ENCODE measurements at regions not wholly inside any gene's neighbourhood (a gene's known extent, or its start where the extent isn't known, plus 50 kb on each side); places are given as distances from the start of the nearest gene placed in this dataset.

DNA sequence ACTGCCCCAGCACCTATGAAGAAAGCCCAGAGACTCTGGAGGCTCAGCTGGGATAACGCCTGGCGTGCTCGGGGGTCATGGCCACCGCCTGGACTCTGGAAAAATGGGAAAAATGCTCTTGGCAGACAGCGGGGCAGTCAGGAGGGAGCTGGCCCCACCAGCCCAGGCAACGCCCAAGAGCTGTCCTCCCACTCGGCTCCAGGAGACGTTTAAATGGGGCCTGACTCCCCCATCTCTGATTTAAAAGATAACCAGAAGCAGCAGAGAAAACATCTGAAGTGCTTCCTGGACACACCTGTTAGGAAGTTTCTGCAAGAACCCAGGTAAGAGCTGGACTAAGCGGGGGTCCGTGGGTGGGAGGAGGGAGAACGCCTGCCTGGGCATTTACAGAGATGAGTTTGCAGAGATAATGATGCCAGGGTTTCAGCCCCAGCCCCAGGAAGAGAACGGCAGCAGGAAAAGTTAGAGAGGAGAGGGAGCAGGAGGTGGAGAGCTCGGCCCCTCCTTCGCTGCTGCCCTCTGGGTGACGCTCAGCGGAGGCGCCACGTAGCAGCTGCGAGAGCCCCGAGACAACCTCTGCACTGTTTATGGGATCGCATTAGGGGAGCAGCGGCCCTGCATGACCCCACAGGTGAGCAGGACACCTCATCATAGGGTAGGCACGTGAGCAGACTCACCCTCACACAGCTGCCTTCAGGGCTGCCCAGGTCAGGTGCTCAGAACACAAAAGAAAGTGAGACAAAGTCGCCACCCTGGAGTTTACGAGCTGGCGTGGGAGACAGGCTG is 83.5 kb upstream of the INSIG1 start:
- DNase-seq (ENCODE audit: low read depth): no peak

DNA sequence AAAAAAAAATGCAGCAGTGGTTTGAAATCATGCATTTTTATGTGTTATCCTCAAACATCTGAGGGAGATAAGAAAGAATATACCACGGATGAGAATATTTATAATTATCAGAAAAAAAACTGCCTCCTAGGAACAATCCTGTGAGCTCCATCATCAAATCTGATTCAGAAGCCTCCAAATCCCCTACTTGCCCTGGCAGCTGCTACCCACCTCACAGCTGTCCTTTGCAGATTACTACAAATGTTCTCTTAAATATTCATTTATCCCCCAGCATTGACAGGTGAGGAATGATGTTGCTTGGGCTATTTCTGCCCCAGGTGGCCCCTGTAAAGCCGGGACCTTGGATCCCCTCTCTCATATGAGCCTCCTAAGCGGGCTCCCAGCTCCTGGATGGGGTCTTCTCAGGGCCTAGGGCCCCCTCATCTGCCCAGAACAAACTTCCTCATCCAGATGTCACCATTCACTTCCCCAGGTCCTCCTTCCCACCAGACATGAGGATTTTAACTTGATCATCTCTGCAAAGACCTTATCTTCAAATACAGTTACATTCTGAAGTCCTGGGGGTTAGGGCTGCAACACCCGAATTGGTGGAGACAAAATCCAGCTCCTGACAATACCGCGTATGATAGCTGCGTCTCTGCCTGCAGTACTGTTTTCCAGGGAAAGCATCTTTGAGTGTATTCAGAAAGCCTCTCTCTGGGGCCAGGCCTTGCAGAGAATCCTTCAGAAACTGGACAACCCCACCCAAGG is 81.9 kb upstream of the INSIG1 start:
- DNase-seq (ENCODE audit: low read depth): no peak

DNA sequence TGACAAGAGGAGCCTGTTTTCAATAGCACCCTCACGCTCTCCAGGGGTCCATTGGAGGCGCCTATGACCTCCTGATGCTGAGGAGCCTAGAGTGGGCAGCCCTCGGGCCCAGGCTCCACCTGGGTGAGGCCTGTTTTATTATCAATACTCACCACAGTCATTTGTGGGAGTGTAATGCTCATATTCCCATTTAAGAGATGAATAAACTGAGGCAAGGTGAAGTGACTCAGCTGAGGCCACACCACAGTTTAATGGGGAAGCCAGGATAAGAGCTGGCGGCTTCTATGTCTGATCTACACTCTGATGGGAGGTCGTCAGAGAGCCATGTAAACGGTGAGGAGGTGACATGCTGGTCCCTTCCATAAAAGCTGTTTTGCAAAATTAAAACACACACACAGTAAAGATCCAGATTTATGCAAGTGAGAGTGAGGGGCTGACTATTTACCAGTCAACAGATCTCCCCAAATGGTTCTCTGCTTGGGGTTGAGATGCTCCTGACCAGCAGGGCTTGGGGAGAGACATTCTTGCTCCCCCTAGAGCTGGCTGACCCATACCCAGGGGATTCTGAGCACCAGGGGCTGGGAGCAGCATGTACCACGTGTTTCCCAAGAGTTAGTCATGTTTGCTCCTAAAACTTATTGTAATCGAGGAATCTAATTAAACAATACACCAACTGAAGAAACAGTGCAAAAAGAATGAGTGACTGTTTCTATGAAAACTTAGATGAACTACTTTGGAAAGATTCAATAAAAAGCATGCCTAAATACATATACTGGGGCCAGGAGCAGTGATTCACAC is 81.0 kb upstream of the INSIG1 start:
- peak; percentile 36 for DNase-seq (ENCODE audit: low read depth)

DNA sequence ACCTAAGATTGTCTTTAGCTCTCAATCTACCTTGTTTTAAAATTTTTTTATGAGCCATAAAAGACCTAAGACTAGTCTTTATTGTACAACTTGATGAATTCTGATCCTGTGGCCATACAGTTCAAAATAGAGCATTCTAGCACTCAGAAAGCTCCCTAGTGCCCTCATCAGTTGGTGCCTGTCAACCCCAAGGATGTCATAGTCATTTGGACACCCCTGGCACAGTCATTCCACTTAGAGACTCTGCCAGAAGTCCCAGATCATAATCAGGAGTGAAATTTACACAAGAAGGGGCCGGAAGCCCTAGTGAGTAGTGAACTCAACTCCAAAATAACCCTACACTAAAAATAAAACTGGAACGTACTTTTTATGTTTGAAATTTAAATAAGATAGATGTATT is 80.0 kb upstream of the INSIG1 start:
- DNase-seq (ENCODE audit: low read depth): no peak

DNA sequence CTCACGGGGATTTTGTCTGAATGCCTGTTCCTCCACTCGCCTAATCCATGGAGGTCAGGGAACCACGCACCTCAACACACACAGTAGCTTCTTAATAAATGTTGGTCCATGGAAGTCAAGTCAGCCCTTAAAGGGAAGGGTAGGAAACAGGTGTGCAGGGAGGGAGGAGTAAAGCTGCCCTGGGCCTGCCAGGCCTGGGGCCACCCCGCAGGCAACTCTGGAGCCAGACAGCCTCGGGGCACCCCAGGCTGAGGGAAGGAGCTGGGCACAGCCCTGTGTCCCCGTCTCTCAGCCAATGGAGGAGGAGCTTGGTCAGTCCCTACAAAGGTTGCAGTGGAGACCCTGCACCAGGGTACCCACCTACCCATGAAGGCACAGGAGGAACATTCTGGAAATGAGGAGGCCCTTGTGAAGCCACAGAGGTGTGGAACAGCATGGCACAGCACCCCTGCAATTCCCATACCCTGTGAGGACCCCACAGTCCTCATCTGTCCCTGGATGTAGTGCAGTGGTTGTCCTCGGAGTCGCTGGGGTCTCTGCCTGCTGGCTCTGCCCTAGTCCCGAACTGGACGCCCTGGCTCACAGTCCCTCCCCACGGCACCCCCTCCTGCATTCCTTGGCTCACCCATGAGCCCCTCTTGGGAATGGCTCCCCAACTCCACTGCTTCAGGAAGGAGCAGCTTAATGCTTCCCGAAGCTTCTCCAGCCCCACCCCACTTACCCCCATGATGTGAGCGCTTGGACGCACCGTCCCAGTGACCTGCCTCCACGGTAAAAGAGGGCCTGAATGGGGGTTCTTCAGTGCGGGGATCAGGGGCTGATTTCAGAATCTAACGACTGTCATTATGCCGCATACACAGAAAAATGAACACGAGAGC is 79.2 kb upstream of the INSIG1 start:
- DNase-seq (ENCODE audit: low read depth): no peak

DNA sequence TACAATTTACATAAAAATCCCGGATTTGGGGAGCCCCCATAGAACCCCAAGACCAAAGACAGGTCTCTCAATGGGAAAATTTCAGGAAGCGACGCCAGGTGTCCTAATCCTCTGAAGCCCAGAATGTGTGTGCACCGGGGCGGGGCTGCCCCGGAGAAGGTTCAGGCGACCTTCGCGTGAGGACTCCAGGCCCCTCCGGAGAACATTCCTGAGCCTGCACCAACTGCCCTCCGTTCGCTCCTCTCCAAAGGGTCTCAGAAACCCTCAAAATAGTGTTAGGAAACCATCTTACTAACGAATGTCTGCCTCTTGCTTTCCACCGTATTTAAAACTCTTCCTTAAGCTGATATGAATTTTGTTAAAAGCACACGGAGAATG is 78.5 kb upstream of the INSIG1 start:
- no peak for DNase-seq (ENCODE audit: low read depth)

DNA sequence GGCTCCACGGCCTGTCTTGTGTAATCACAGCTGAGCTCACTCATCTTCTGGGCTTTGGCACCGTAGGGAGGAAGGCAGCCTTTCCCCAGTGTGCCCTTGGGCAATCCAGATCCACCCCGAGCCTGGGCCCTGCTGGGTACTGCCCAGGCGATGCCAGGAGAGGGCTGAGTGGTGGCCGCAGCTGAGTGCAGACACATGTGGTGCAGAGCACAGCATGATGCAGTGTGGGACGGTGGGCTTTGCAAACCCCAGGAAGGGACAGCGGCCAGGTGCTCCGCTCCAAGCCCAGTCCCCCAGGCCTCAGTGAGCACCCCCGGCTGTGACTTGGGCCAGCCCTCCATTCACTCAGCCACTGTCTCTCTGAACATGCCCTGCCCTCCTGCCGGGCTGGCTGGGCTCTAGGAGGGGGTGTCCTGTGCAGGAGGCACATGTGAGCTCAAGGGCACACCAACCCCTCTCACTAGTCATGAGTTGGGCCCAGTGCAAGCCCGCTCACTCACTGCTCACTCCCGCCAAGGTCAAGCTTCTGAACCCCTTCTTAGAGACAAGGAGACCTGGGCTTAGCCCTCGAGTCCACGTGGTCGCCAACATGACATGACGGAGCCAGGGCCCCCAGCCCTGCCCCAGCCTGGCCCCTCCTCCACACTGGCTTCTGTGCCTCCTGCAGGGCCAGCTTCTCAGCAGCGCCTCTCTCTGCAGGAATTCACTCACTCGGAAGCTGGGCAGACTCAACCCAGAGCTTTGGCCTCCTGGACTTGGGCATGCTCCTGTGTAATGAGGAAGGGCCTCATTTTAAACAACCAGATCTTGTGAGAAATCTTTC is 77.5 kb upstream of the INSIG1 start:
- DNase-seq (ENCODE audit: low read depth): no peak

DNA sequence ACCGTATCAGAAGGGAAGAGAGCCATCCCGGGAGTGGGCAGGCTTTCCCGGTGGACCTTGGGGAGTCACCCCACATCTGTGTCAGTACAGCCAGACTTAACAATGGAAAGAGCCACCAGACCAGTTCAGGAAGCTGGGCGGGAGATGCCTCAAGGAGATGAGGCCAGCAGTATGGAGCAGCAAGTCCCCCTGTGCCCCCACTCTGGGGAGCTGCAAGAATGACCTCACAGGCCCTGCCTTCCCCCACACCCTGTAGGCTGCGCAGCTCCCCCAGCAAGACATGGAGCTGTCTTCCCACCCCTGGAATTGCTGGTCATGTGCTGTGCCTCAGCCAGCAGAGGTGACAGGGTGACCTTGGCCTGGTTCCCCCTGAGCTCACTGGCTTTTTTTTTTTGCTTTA is 76.8 kb upstream of the INSIG1 start:
- DNase-seq (ENCODE audit: low read depth): no peak

DNA sequence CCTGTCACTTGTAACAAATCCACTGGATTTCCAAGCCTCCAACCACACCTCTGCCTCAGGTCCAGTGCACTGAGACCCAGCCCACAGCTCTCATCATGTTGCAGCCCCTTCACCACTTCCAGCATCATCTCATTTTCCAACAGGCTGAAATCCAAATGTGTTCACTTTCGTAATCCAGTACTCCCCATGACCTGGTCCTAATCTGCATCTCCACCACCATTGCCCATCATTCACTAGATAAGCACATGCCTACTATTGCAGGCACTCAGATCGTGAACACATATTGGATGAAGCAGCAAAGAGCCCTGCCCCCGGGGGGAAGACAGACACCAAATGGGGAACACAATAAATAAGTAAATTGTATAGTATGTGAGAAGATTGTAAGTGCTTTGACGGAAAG is 76.1 kb upstream of the INSIG1 start:
- DNase-seq (ENCODE audit: low read depth): no peak

DNA sequence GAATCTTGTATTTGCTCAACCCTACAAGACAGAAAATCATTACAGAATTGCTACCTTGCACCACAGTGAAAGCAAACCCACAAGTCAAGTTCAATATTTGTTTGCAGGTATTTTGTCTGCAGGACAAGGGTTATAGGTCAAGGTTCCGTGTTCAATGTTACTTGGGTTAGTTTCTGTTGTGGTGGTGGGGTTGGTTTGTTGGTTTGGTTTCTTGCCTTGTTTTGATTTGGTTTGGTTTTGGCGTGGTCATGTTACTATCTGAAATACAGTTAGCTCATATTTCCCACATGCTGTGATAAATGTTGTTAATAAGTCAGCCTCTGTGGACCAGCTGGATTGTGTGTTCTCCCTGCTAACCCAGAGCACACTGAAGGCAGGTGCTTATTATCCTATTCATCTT is 75.6 kb upstream of the INSIG1 start:
- no peak for DNase-seq (ENCODE audit: low read depth)

DNA sequence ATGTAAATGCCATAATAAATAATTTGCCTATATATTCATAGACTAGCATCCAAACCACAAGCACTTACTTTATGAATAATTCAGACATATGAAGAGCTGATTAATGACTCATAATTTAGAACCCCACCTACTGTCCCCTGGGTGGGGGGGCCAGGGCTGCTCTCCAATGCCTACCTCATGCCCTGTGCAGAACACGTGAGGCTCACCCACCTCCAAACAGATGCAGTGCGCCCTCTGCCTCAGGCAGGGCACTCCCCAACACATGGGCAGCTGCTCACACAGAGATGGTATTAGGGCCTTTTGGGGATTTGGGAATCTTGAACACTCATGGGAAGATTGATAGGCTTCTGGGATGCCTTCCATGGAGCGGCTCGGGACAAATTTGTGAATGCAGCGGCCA is 75.1 kb upstream of the INSIG1 start:
- no peak for DNase-seq (ENCODE audit: low read depth)

DNA sequence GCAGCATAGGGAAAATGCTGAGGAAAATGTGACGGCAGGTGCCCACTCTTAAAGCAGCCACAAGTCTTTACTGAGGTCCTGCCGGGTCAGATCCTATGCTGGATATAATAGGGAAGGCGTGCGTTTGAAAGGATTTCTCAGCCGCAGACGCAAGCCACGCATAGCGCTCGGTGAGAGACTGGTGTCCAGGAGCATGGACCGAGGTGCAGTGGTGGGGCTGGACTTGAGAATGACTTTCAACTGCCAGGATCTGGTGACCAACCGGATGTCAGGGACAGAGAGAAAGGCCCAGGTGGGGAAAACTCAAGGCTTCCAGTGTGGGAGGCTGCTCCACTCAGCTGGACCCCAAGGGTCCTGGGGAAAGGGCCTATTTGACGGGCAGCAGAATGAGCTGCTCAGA is 74.7 kb upstream of the INSIG1 start:
- no peak for DNase-seq (ENCODE audit: low read depth)

DNA sequence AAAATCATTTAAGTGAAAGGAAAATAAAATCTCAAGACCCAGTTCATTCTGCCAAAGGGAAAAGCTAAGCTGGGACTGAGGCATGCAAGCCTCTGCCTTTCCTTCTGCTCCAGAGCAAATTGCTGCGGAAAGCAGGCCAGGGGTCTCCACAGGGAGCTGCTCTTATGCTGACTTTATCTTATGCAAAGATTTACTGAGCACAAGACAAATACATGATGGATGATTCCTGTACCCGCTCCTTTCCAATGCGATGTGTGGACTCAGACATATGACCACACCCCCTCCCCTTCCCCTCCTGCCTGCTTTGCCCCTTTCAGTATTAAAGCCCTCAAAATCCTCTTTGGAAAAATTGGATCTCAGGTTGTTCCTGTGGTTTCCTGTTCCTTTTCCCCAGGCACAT is 74.2 kb upstream of the INSIG1 start:
- no peak for DNase-seq (ENCODE audit: low read depth)

DNA sequence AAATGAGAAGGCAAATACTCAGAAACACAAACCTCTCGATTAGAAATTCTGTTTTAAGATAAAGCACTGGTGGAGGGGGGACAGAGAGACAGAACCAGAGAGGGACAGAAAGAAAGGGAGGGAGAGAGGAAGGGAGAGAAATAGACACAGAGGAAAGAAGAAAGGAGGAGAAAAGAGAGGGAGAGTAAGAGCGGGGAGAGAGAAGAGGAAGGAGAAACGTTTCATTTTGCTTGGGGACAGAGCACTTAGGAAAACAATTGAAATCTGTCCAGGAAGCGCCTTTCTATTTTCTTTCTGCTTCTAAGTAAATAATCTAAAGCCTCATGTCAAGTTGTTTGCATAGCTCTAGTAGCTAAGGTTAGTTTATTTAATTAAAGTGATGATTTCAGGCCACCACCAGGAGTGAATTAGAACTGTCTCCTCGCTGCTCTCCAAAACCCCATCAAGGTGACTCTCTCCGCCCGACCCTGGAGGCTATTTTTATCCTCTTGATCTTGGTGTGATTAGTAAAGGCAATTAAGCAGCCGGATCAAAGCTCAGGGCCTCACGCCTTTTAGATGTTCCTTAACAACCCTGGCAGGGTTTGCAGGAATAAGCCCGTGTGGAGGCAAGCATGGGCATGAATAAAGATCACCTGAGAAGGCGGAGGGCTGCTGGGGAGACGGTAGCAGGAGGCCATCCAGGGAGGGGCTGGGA is 73.4 kb upstream of the INSIG1 start:
- no peak for DNase-seq (ENCODE audit: low read depth)

DNA sequence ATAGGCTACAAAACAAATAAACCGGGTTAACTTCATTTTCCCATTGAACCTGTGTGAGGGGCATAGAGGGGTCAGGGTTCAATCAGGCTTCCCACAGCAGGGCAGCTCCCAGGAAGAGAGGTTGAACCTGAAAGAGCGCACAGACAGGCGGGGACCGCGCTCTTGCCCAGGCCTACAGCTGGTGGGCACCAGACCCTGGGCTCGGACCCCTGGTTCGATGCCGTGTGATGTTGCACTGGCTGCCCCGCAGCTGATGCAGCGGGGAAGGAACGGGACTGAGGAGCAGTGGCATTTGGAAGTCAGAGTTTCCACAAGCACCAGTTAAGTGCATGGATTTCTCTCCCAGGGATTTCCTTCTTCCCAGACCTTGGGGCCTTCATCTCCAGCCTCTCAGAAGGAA is 72.6 kb upstream of the INSIG1 start:
- DNase-seq (ENCODE audit: low read depth): no peak

DNA sequence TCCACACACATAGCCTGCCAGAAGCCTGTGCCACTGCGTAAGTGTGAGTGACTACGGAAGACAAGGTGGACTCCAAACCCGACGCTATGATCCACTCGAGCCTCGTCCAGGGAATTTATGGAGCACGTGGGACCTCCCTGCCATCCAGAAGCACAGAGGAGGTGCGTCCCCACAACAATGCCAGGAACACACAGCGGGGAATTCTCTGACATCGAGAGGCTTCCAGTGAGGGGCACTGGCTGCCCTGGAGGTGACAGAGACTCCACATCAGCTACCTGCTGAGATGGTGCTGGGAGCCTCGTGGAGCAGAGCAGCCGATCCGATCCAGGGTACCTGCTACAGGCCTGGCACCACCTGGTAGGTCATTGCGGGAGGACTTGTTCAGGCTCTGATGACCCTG is 72.2 kb upstream of the INSIG1 start:
- no peak for DNase-seq (ENCODE audit: low read depth)

DNA sequence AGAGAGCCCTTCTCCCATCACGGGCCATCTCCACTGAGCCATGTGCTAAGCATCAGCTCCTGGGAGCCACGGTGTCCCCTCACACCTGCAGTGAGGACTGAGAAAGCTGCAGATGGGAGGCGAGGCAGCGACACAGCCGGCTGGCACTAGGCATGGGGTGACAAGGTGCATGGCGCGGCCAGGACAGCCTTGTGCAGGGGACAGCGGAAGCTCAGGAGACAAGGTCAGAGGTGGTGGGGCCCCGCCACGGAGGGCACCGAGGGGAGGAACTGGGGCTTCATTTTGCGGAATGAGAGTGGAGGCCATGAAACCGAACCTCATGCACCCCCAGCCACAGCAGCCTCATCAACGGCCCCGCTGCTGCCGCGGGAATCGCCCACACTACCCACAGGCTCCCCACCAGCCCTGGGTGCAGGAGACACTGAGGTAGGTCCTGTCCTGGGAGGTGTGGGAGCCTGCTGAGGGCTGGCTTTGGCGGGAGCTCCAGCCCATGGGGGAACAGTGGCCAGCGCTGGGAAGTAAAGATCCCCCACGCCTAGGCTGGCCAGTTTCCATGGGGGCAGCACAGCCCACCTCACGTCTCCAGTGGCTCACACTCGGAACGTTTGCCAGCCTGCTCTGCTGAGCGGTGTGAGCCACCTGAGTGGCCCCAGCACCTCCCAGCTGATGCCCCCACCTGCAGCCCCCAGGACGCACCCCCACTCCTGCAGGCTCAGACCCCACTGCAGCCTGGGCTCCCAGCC is 71.2 kb upstream of the INSIG1 start:
- no peak for DNase-seq (ENCODE audit: low read depth)

DNA sequence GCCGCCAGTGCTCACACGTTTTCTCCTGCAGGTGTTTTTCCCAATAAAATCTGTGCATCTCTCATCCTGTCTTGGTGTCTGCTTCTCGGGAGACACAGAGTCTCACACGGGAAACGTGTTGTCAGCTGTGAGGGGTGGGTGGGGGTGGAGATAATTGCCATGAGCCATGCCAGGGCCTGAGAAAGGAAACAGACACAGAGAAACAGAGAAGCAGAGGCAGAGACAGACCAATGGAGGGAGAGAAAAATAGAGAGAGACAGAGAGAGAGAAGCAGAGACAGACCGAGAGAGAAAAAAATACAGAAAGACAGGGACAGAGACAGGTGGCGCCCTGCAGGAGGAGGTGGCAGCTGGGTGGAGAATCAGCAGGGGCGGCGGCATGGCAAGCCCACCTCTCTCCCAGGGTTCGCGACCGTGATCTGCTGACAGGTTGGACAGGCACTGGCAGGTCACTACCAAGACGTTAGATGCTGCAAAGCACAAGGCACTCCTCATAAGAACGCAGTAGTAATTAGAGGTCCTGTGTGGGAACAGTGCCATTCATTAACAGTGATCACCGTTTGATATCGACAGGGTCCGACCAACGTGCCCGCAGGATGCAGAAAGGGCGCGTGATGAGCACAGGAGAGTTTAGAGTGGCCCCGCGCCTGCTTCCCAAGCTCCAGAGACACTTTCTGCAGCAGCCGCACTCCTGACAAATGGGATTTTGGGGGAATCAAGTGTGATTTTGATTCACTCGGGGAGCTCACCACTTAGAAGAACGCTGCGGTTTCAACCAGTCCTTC is 70.5 kb upstream of the INSIG1 start:
- no peak for DNase-seq (ENCODE audit: low read depth)

Measured in HT1080 (cell line).